Kidney (tissue), 13 donors: ENCODE measurements at regions not wholly inside any gene's neighbourhood (a gene's known extent, or its start where the extent isn't known, plus 50 kb on each side); places are given as distances from the start of the nearest gene placed in this dataset.

Experiments
- DNase-seq, 5 donors: peaks; one replicate each; pipeline ENCODE4 v3.0.0-alpha.2; 2013 to 2020
- FAIRE-seq: peaks from 2 replicates; lab custom pipeline; 2012; peaks lifted over from hg19 to GRCh38; lab: Jason Lieb, UNC
- H3K27ac ChIP-seq, 2 donors: one replicate each; pipeline ENCODE4 v1.7.0; 2013; ENCODE audit warnings: low read depth in 2 of 2, low read length in 2 of 2, inconsistent platforms in 1 of 2
- H3K27me3 ChIP-seq: one replicate; pipeline ENCODE4 v1.7.1; 2013; ENCODE audit warnings: low read length, inconsistent platforms; ENCODE audit not compliant: control insufficient read depth, insufficient read depth
- H3K36me3 ChIP-seq, 3 donors: one replicate each; pipeline versions ENCODE4 v1.7.0 to v1.7.1; 2013; ENCODE audit warnings: low read length in 3 of 3, control low read depth in 1 of 3, inconsistent platforms in 1 of 3; ENCODE audit not compliant: insufficient read depth in 3 of 3, control insufficient read depth in 2 of 3
- H3K4me1 ChIP-seq, 3 donors: one replicate each; pipeline versions ENCODE4 v1.7.0 to v1.7.1; 2013; ENCODE audit warnings: low read length in 3 of 3, inconsistent platforms in 1 of 3, low read depth in 1 of 3; ENCODE audit not compliant: control insufficient read depth in 2 of 3, insufficient read depth in 2 of 3
- H3K4me3 ChIP-seq, 3 donors: one replicate each; pipeline versions ENCODE4 v1.7.0 to v1.8.1; 2013; ENCODE audit warnings: low read length in 3 of 3, control low read depth in 1 of 3, inconsistent platforms in 1 of 3
- H3K9ac ChIP-seq, 3 donors: one replicate each; pipeline versions ENCODE4 v1.7.0 to v1.7.1; 2013; ENCODE audit warnings: low read length in 3 of 3, control low read depth in 1 of 3, inconsistent platforms in 1 of 3
- H3K9me3 ChIP-seq, 3 donors: one replicate each; pipeline versions ENCODE4 v1.7.0 to v1.7.1; 2013; ENCODE audit warnings: low read length in 3 of 3, control low read depth in 1 of 3, inconsistent platforms in 1 of 3; ENCODE audit not compliant: control insufficient read depth in 2 of 3, insufficient read depth in 1 of 3
- intact Hi-C: fragments of 100-400 bp; cut with DNase I; formaldehyde crosslinking; loops from one replicate; pipeline ENCODE4 v1.11.1; 2022
- TF ChIP-seq, protein P1 (sequence below): IDR thresholded peaks from 3 replicates; pipeline ENCODE4 v1.5.1; 2012; ENCODE audit warnings: mild to moderate bottlenecking, moderate library complexity, borderline replicate concordance; ENCODE audit not compliant: insufficient read depth; ENCODE audit errors: extremely low read depth
- donor health status: control.
- donor health status: control.
- donor health status: control.
- donor health status: control.
- donor health status: control.
- donor health status: DM: yes; HTN: yes; CAD: no.
- donor health status: Normal renal cell carcinoma (clear cell type).

DNA sequence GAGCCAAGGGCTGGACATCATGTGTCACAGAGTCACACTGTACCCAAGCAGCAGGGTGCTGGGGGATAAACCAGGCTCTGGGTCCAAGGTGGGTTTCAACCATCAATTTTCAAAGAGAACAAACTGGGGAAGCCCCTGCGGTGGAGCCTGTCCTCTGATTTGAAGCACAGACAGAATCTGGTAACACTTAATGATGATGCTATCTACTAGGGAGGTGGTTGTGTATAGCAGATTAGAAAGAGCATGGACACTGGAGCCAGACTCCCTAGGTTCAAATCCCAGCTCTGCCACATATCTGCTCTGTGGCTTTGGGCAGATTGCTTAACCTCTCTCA lies 204.9 kb upstream of the ZMIZ1 start:
- H3K27me3 ChIP-seq, result no peaks in the 10 kb centered on the region
- H3K9me3 ChIP-seq, result no peaks in the 10 kb centered on the region
- intact Hi-C loops, result no loop called here
- TF ChIP-seq, protein P1, sequence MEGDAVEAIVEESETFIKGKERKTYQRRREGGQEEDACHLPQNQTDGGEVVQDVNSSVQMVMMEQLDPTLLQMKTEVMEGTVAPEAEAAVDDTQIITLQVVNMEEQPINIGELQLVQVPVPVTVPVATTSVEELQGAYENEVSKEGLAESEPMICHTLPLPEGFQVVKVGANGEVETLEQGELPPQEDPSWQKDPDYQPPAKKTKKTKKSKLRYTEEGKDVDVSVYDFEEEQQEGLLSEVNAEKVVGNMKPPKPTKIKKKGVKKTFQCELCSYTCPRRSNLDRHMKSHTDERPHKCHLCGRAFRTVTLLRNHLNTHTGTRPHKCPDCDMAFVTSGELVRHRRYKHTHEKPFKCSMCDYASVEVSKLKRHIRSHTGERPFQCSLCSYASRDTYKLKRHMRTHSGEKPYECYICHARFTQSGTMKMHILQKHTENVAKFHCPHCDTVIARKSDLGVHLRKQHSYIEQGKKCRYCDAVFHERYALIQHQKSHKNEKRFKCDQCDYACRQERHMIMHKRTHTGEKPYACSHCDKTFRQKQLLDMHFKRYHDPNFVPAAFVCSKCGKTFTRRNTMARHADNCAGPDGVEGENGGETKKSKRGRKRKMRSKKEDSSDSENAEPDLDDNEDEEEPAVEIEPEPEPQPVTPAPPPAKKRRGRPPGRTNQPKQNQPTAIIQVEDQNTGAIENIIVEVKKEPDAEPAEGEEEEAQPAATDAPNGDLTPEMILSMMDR, result no peak
- DNase-seq (peak in 1 of 5 donors; percentile 8), FAIRE-seq (no peak)
- H3K9ac ChIP-seq, result no peak overlapping the region
- no peaks in the 10 kb centered on the region for H3K4me1 ChIP-seq
- H3K36me3 ChIP-seq, result no peaks in the 10 kb centered on the region
- H3K4me3 ChIP-seq, result no peak overlapping the region
- no peak overlapping the region for H3K27ac ChIP-seq

DNA sequence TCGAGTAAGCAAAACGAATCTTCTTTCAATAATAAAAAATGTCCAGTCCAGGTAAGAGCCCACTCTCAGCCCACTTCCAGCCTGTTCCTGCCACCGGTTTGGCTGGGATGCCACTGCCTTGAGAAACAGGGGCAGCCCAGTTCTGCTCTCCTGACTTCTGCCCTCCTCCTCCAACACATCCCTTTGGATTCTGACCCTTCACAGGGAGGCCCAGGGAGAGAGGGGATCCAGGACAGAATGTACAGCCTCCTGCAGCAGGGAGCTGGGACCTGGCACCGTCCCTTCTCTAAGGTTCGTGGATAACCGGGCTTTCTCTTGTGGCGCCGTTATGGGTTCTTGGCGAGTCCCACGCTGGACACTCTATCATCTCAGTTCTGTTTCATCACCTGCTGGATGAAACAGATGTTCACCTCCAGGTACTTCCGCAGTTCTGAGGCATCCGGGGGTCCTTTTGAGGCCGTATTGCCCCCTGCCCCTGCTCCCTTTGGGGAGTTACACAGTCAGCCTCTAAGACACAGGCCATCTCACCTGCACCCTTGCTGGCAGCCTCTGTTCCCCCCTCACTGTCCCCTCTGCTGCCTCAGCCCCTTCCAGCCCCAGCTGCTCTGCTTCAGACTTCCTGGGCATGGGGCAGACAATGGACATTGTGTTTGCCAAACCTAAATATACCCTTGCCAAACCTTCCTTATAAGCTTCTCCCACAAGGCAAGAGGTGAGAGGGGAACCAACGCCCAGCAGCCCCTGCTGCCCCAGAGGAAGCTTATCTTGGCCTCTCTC lies 203.8 kb upstream of the ZMIZ1 start:
- FAIRE-seq, result no peak
- DNase-seq, result peak in 1 of 5 donors; percentile 6

DNA sequence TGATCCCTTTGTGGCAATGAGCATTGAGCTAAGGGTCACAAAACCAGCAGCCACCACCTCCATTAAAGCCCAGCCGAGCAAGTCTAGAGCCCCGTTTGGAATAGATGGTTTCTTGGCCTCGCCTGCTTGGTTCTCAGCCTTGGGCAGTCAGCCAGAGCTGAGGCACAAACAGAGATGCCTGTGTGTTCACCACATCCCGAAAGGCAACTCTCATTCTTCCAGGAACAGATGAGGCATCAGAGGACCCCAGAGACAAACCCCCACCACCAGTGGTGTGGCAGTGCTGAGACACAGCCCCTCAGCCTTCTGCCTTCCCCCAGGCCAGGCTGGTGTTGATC lies 203.3 kb upstream of the ZMIZ1 start:
- Histone ChIP-seq H3K4me1 (no peaks in the 10 kb centered on the region), H3K4me3 (no peak overlapping the region), H3K9me3 (no peaks in the 10 kb centered on the region), H3K27ac (no peak overlapping the region), H3K27me3 (no peaks in the 10 kb centered on the region), H3K36me3 (no peaks in the 10 kb centered on the region), H3K9ac (no peak overlapping the region)
- DNase-seq (peak in 1 of 5 donors; percentile 9), FAIRE-seq (no peak)
- intact Hi-C loops, result no loop called here
- TF ChIP-seq, protein P1, result no peak

More for the DNA sequence above, 203.8 kb upstream of the ZMIZ1 start:
- intact Hi-C loops, result no loop called here
- TF ChIP-seq, protein P1, result no peak
- no peak overlapping the region for H3K9ac ChIP-seq
- H3K4me1 ChIP-seq, result no peaks in the 10 kb centered on the region
- H3K27me3 ChIP-seq, result no peaks in the 10 kb centered on the region
- no peak overlapping the region for H3K27ac ChIP-seq
- no peak overlapping the region for H3K4me3 ChIP-seq
- no peaks in the 10 kb centered on the region for H3K9me3 ChIP-seq
- no peaks in the 10 kb centered on the region for H3K36me3 ChIP-seq
